ENCODE measurements at regions not wholly inside any gene's neighbourhood (a gene's known extent, or its start where the extent isn't known, plus 50 kb on each side); places are given as distances from the start of the nearest gene placed in this dataset.
"Not testable (repeated sequence)": the region's sequence is repeated elsewhere in the genome, so short reads cannot be mapped to it uniquely, and the experiment has no call there.

GRCh38 chr6:167230288-167230687 lies 60.8 kb upstream of the UNC93A start:
- no peak for DNase-seq

- DNase-seq = no peak
Measured at GRCh38 chr6:167232356-167232755, 58.8 kb upstream of the UNC93A start.

GRCh38 chr6:167233490-167233889 lies 57.6 kb upstream of the UNC93A start:
- no peak for DNase-seq

DNA sequence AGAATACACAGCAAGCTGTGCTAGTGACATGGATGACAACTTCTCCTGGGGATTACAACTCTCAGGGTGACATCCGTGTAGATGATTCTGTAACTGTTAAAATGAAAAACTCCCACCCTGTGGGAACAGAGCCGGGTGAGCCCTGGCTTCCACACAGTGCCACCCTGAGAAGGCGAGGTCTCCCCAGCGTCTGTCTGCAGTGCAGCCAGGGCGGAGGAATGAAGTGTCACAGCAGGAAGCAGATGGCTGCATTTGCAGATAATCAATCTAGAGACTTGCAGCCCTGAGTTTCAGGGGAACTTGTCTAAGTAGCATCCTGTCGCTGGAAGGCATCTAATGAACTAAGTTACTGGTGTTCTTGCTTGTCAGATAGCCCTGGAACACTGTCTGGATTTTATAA lies 56.5 kb upstream of the UNC93A start:
- DNase-seq = not testable (repeated sequence)

- DNase-seq = no peak
Measured at GRCh38 chr6:167235005-167235404, 56.1 kb upstream of the UNC93A start.

GRCh38 chr6:167235421-167236238 lies 55.5 kb upstream of the UNC93A start:
- DNase-seq = no peak

DNA sequence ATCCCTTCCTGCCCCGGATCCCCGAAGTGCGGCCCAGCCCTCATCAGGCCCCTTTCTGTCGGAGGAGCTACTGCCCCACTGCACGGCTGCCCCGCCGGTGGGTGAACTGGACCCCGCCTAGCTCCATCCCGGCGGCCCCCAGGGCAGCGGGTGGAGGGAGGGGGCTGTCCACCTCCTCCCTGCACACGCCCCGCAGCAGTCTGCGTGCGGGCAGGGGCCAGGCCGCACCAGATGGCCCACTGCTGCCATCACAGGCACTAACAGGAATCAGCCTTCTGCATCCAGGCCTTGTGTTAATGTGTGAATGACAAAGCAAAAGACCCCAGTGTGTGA lies 54.9 kb upstream of the UNC93A start:
- DNase-seq = no peak

DNA sequence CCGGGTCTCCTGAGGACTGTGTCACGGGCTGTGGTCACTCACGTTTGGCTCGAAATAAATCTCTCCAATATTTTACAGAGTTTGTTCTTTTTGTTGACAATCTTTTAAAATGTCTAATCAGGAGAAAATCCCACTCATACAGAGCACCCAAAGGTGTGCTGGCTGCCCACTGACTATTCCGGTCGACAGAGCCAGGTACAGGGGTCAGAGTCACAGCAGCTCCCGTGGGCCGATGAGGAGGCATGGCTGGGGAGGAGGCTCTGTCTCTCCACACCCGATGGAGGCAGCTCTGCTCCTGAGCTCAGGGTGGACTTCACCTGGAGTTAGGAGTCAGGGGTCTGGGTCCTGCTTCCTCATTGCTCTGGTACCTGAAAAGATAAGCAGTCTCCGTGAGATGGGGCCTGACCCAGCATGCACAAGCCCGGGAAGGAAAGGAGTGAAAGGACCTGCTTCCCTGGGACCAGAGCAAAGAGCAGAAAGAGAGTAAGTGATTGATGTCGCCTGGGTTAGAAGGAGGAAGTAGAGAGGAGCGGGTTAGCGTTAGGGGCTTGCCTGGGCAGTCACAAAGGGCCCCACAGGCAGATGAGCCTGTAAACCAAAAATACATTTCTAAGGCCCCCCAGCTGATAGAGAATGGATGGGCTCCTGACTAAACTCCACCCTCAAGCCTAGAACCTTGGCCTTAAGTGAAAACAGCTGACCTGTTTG lies 53.5 kb upstream of the UNC93A start:
- no peak for DNase-seq

- DNase-seq = no peak
Measured at GRCh38 chr6:167238146-167238693, 52.9 kb upstream of the UNC93A start.

DNA sequence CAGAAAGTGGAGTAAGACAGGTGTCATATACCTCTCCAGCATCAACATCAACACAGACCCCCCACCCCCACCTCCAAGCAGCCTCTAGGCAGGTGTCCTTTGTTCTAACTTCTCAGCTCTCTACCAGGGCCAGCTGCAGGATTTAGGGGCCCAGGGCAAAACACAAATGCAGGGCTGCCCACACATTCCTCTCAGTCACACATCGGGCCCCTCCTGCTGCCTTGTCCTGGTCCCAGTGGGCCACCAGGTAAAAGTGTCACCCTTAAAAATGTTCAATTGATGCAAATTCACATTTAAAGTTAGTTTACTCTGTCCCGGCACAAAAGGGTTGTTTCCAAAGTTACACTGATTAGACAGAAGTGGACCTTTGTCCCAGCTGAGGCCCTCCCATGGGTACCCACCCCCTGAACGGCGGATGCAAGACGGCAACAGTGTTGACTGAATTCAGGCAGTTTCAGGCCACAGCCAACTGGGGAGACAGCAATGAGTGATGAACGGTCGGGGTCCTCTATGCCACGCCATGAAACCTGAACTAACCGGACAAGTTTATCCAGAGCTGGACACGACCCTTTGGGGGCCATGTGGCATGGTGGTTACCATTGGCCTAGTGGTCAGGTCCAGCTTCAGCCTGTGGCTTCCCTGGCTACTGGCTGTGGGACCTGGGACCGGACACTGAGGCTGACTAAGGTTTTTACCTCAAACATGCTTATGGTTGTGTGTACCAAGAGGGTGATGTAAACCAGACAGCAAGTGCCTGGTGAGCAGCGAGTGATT lies 52.2 kb upstream of the UNC93A start:
- DNase-seq = no peak

- not testable (repeated sequence) for DNase-seq
Measured at GRCh38 chr6:167239470-167239869, 51.6 kb upstream of the UNC93A start.

DNA sequence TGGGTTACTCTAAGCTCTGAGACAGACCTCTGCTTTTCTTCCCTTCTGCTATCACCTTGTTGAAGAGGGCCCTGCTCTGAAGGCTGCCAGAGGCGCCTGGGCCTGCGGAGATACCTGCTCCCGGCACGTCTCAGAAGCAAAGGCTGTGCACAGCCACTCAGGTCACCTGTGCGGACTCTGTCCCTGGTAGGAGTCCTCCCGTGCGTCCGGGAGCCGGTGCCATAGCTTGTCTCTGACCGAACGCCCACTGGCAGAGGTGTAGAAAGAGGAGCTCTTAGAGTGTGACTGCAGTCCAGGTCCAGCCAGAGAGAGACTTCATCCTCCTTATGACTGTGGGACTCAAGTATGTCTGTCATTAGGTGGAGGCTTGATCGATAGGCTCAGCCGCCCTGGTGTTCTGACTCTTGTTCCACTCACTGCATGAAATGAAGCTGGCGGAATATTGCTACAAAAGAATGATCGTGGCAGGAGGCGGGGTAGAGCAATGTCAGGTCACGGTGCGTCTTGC lies 51.0 kb upstream of the UNC93A start:
- DNase-seq = no peak

Measured in fibroblast of skin of right quadriceps (primary cell).